AML-193 (cell line): ENCODE measurements at regions not wholly inside any gene's neighbourhood (a gene's known extent, or its start where the extent isn't known, plus 50 kb on each side); places are given as distances from the start of the nearest gene placed in this dataset.
"Not testable (repeated sequence)": the region's sequence is repeated elsewhere in the genome, so short reads cannot be mapped to it uniquely, and the experiment has no call there.

Experiments
- DNase-seq, 2 experiments: peaks; one replicate each; lab custom pipeline; 2025; lab: John Stamatoyannopoulos, UW

- no peak for DNase-seq
Measured at GRCh38 chr10:2920637-2921036, 146.7 kb upstream of the PFKP start.

- DNase-seq = no peak
Measured at GRCh38 chr10:2920168-2920567, 147.2 kb upstream of the PFKP start.

GRCh38 chr10:2919016-2919415 is 148.3 kb upstream of the PFKP start:
- DNase-seq = no peak

GRCh38 chr10:2918489-2918888 is 148.9 kb upstream of the PFKP start:
- no peak for DNase-seq

GRCh38 chr10:2917926-2918325 is 149.4 kb upstream of the PFKP start:
- DNase-seq = no peak

GRCh38 chr10:2915412-2915811 is 151.9 kb upstream of the PFKP start:
- no peak for DNase-seq

- no peak for DNase-seq
Measured at GRCh38 chr10:2914741-2915140, 152.6 kb upstream of the PFKP start.

- no peak for DNase-seq
Measured at GRCh38 chr10:2913474-2913873, 153.9 kb upstream of the PFKP start.

- DNase-seq = no peak
Measured at GRCh38 chr10:2910656-2911055, 156.7 kb upstream of the PFKP start.

GRCh38 chr10:2909921-2910320 is 157.4 kb upstream of the PFKP start:
- no peak for DNase-seq

- peak; percentile 70 to 74 for DNase-seq
Measured at GRCh38 chr10:2908851-2909630, 158.3 kb upstream of the PFKP start.

- DNase-seq = no peak
Measured at GRCh38 chr10:2906974-2907373, 160.4 kb upstream of the PFKP start.

- no peak for DNase-seq
Measured at GRCh38 chr10:2905851-2906250, 161.5 kb upstream of the PFKP start.

GRCh38 chr10:2900530-2900929 is 166.8 kb upstream of the PFKP start:
- no peak for DNase-seq

- DNase-seq = no peak
Measured at GRCh38 chr10:2899246-2899951, 167.9 kb upstream of the PFKP start.

GRCh38 chr10:2898509-2898860 is 168.9 kb upstream of the PFKP start:
- DNase-seq = no peak

- peak; percentile 60 to 65 for DNase-seq
Measured at GRCh38 chr10:2897619-2898508, 169.5 kb upstream of the PFKP start.

- DNase-seq = not testable (repeated sequence)
Measured at GRCh38 chr10:2896334-2896733, 171.0 kb upstream of the PFKP start.

- DNase-seq = no peak
Measured at GRCh38 chr10:2895594-2896196, 171.7 kb upstream of the PFKP start.

GRCh38 chr10:2893991-2894390 is 173.4 kb upstream of the PFKP start:
- DNase-seq = no peak

GRCh38 chr10:2893158-2893845 is 174.0 kb upstream of the PFKP start:
- DNase-seq = peak; percentile 67 to 70

GRCh38 chr10:2891770-2892124 is 175.6 kb upstream of the PFKP start:
- DNase-seq = no peak
